SU-DHL-6 (cell line): ENCODE measurements at regions not wholly inside any gene's neighbourhood (a gene's known extent, or its start where the extent isn't known, plus 50 kb on each side); places are given as distances from the start of the nearest gene placed in this dataset.

ENCODE experiments used
- CTCF ChIP-seq: fragments of 200-600 bp; sonication (generic); IDR thresholded peaks from one replicate; pipeline ENCODE4 v1.5.1; 2017; ENCODE audit warnings: antibody characterized with exemption, mild to moderate bottlenecking, low read length, moderate library complexity; ENCODE audit not compliant: insufficient read depth, poor library complexity, severe bottlenecking
- EZH2phosphoT487 ChIP-seq: fragments of 200-600 bp; sonication (generic), shearing (Covaris generic); conservative IDR thresholded peaks from 2 replicates; pipeline ENCODE4 v1.6.1; 2018; ENCODE audit warnings: mild to moderate bottlenecking, antibody characterized with exemption, low read length, moderate library complexity, mixed read lengths

GRCh38 chr12:115632308-115632707 lies 645.2 kb downstream of the MED13L start:
- TF ChIP-seq CTCF (no peak), EZH2phosphoT487 (no peak)
